ENCODE measurements at regions not wholly inside any gene's neighbourhood (a gene's known extent, or its start where the extent isn't known, plus 50 kb on each side); places are given as distances from the start of the nearest gene placed in this dataset.
A peak's percentile ranks its signal among the peaks of the same experiment; 100 is the strongest.

GRCh38 chr2:13040043-13040442 lies 323.3 kb downstream of the TRIB2 start:
- Histone ChIP-seq H3K9me3 (peaks cover 0 to 27% of the 10 kb centered on the region in 2 donors), H3K4me3 (no peak overlapping the region), H3K36me3 (no peaks in the 10 kb centered on the region), H3K27ac (no peak overlapping the region), H3K27me3 (no peaks in the 10 kb centered on the region), H3K4me1 (no peaks in the 10 kb centered on the region)
- no peak for TF ChIP-seq CTCF (IDR thresholded peaks at IDR 0.05)
- DNase-seq (ENCODE audit: low spot score), result no peak

GRCh38 chr2:13046557-13047165 lies 329.9 kb downstream of the TRIB2 start:
- H3K4me3 ChIP-seq, result no peak overlapping the region
- peak; percentile 16 to 55 for TF ChIP-seq CTCF (IDR thresholded peaks at IDR 0.05)
- H3K27ac ChIP-seq, result no peak overlapping the region
- peaks cover 0 to 5% of the 10 kb centered on the region in 2 donors for H3K9me3 ChIP-seq
- H3K4me1 ChIP-seq, result no peaks in the 10 kb centered on the region
- H3K36me3 ChIP-seq, result no peaks in the 10 kb centered on the region
- H3K27me3 ChIP-seq, result no peaks in the 10 kb centered on the region
- no peak for DNase-seq (ENCODE audit: low spot score)

DNA sequence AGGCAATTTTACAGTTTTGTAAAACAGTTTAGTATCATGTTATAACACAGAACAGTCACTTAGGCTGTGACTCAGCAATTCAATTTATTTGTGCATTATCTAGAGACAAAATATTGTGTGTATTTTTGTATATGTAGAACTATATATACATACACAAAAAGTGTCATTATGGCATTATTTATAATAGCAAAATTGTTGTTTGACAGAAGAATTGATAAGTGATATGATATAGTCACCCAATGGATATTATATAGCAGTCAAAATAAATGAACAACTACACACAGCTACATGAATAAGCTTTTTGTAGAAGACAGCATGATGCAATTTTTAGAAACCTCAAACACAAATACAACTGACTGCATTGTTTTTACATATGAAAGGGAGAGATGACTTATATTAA lies 334.0 kb downstream of the TRIB2 start:
- Histone ChIP-seq H3K4me3 (no peak overlapping the region), H3K27me3 (no peaks in the 10 kb centered on the region), H3K4me1 (no peaks in the 10 kb centered on the region), H3K36me3 (no peaks in the 10 kb centered on the region), H3K9me3 (no peaks in the 10 kb centered on the region), H3K27ac (no peak overlapping the region)
- TF ChIP-seq CTCF (IDR thresholded peaks at IDR 0.05), result no peak
- no peak for DNase-seq (ENCODE audit: low spot score)

GRCh38 chr2:13052547-13052946 lies 335.8 kb downstream of the TRIB2 start:
- no peak for DNase-seq (ENCODE audit: low spot score)
- Histone ChIP-seq H3K4me3 (no peak overlapping the region), H3K9me3 (no peaks in the 10 kb centered on the region), H3K4me1 (no peaks in the 10 kb centered on the region), H3K27ac (no peak overlapping the region), H3K36me3 (no peaks in the 10 kb centered on the region), H3K27me3 (no peaks in the 10 kb centered on the region)
- no peak for TF ChIP-seq CTCF (IDR thresholded peaks at IDR 0.05)

- no peak overlapping the region for H3K4me3 ChIP-seq
- H3K9me3 ChIP-seq, result no peaks in the 10 kb centered on the region
- TF ChIP-seq CTCF (IDR thresholded peaks at IDR 0.05), result peak; percentile 20 to 69
- no peak overlapping the region for H3K27ac ChIP-seq
- no peaks in the 10 kb centered on the region for H3K27me3 ChIP-seq
- no peaks in the 10 kb centered on the region for H3K36me3 ChIP-seq
- DNase-seq (ENCODE audit: low spot score), result no peak
- no peaks in the 10 kb centered on the region for H3K4me1 ChIP-seq
These were observed 339.6 kb downstream of the TRIB2 start for GRCh38 chr2:13056259-13056843.

DNA sequence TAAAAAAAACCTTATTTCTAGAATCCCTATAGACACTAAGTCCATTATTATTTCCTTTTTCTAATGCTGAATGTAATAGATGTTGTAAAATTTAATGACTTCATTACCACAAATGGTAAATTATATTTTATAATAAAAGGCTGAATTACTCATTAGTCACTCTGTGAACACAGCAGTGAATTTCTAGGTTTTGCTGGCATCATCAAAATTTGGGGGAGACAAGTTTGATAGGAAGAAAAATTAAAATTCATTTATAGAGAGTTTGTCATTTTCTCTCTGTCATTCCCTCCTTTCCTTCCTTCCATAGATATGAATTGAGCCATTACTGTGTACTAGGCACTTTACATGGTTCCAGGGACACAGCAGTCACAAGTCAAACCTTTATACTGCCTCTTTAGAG lies 340.9 kb downstream of the TRIB2 start:
- no peaks in the 10 kb centered on the region for H3K36me3 ChIP-seq
- H3K27me3 ChIP-seq, result no peaks in the 10 kb centered on the region
- H3K27ac ChIP-seq, result no peak overlapping the region
- DNase-seq (ENCODE audit: low spot score), result no peak
- no peak overlapping the region for H3K4me3 ChIP-seq
- H3K9me3 ChIP-seq, result no peaks in the 10 kb centered on the region
- no peak for TF ChIP-seq CTCF (IDR thresholded peaks at IDR 0.05)
- no peaks in the 10 kb centered on the region for H3K4me1 ChIP-seq
